CD4-positive, alpha-beta T cell treated with Interferon alpha-2 for 1 hour (primary cell): ENCODE measurements at regions not wholly inside any gene's neighbourhood (a gene's known extent, or its start where the extent isn't known, plus 50 kb on each side); places are given as distances from the start of the nearest gene placed in this dataset.
"Not testable (repeated sequence)": the region's sequence is repeated elsewhere in the genome, so short reads cannot be mapped to it uniquely, and the experiment has no call there.

ENCODE experiments used
- DNase-seq, 2 donors: peaks; one replicate each; pipeline ENCODE4 v3.0.0-alpha.2; 2020 to 2022

- no peak for DNase-seq
Measured at GRCh38 chr19:56894626-56895025, 54.1 kb upstream of the PEG3 start.

- DNase-seq, result no peak
Measured at GRCh38 chr19:56896095-56896494, 55.6 kb upstream of the PEG3 start.

GRCh38 chr19:56899943-56900342, 59.4 kb upstream of the PEG3 start:
- DNase-seq, result no peak

GRCh38 chr19:56900573-56901097, 60.1 kb upstream of the PEG3 start:
- DNase-seq, result no peak

- DNase-seq, result no peak
Measured at GRCh38 chr19:56905631-56906150, 65.2 kb upstream of the PEG3 start.

- DNase-seq, result no peak
Measured at GRCh38 chr19:56912401-56913112, 72.0 kb upstream of the PEG3 start.

GRCh38 chr19:56913113-56913455, 72.6 kb upstream of the PEG3 start:
- not testable (repeated sequence) for DNase-seq

GRCh38 chr19:56916528-56916927, 76.0 kb upstream of the PEG3 start:
- no peak for DNase-seq

GRCh38 chr19:56917529-56917928, 77.0 kb upstream of the PEG3 start:
- DNase-seq, result no peak

- no peak for DNase-seq
Measured at GRCh38 chr19:56917998-56918397, 77.5 kb upstream of the PEG3 start.

GRCh38 chr19:56918682-56919307, 78.3 kb upstream of the PEG3 start:
- no peak for DNase-seq

- DNase-seq, result no peak
Measured at GRCh38 chr19:56919308-56919995, 78.9 kb upstream of the PEG3 start.

GRCh38 chr19:56926094-56926493, 85.6 kb upstream of the PEG3 start:
- not testable (repeated sequence) for DNase-seq

- no peak for DNase-seq
Measured at GRCh38 chr19:56927294-56927693, 86.8 kb upstream of the PEG3 start.

- DNase-seq, result no peak
Measured at GRCh38 chr19:56927791-56928207, 87.3 kb upstream of the PEG3 start.

- no peak for DNase-seq
Measured at GRCh38 chr19:56930647-56931535, 90.4 kb upstream of the PEG3 start.

GRCh38 chr19:56933014-56933705, 92.6 kb upstream of the PEG3 start:
- no peak for DNase-seq

- no peak for DNase-seq
Measured at GRCh38 chr19:56934438-56935090, 94.0 kb upstream of the PEG3 start.

- DNase-seq, result no peak
Measured at GRCh38 chr19:56939951-56940350, 99.4 kb upstream of the PEG3 start.

GRCh38 chr19:56942756-56943155, 102.2 kb upstream of the PEG3 start:
- peak in 1 of 2 donors; percentile 4 for DNase-seq

GRCh38 chr19:56946159-56946558, 105.6 kb upstream of the PEG3 start:
- no peak for DNase-seq
